GM12878 (cell line): ENCODE measurements at regions not wholly inside any gene's neighbourhood (a gene's known extent, or its start where the extent isn't known, plus 50 kb on each side); places are given as distances from the start of the nearest gene placed in this dataset.

Source experiments
- BCL11A ChIP-seq: IDR thresholded peaks from 2 replicates; pipeline ENCODE4 v1.6.1; 2011; ENCODE audit warnings: low read depth, low read length
- BRCA1 ChIP-seq: IDR thresholded peaks from 2 replicates; pipeline ENCODE4 v1.6.1; 2011; ENCODE audit warnings: low read depth, low read length, improper control_type of control experiment
- CREB1 ChIP-seq: IDR thresholded peaks from 2 replicates; pipeline ENCODE4 v1.6.1; 2012; ENCODE audit warnings: low read depth, mild to moderate bottlenecking, inconsistent platforms
- EED ChIP-seq: sonication (generic); IDR thresholded peaks from 2 replicates; pipeline ENCODE4 v1.6.1; 2016; ENCODE audit warnings: antibody characterized with exemption, low read depth
- ETV6 ChIP-seq, 2 experiments: fragments of 450-650 bp in 1 of 2; IDR thresholded peaks in 1 of 2; conservative IDR thresholded peaks in 1 of 2; 2 replicates each; pipeline ENCODE4 v1.6.1; 2014; ENCODE audit warnings: antibody characterized with exemption in 1 of 2, borderline replicate concordance in 1 of 2, low read depth in 1 of 2, mild to moderate bottlenecking in 1 of 2, moderate library complexity in 1 of 2
- IKZF2 ChIP-seq, 2 experiments: fragments of 450-650 bp; IDR thresholded peaks; 2 replicates each; pipeline ENCODE4 v1.6.1; 2017; ENCODE audit warnings: mild to moderate bottlenecking in 2 of 2, moderate library complexity in 2 of 2
- JUNB ChIP-seq: IDR thresholded peaks from 2 replicates; pipeline ENCODE4 v1.6.1; 2016; ENCODE audit warnings: antibody characterized with exemption, mild to moderate bottlenecking
- NR2C2 ChIP-seq: IDR thresholded peaks from 2 replicates; pipeline ENCODE4 v1.6.1; 2011; ENCODE audit warnings: borderline replicate concordance, low read depth; ENCODE audit not compliant: control insufficient read depth, insufficient read length
- NR2F1 ChIP-seq: fragments of 450-650 bp; conservative IDR thresholded peaks from 2 replicates; pipeline ENCODE4 v1.6.1; 2017; ENCODE audit warnings: mild to moderate bottlenecking
- RAD21 ChIP-seq: IDR thresholded peaks from 2 replicates; pipeline ENCODE4 v1.6.1; 2011; ENCODE audit warnings: mild to moderate bottlenecking, low read depth, low read length, moderate library complexity; ENCODE audit not compliant: insufficient read depth
- RB1 ChIP-seq: fragments of 450-650 bp; formaldehyde crosslinking; IDR thresholded peaks from 2 replicates; pipeline ENCODE4 v1.6.1; 2017; ENCODE audit warnings: mild to moderate bottlenecking, borderline replicate concordance
- RUNX3 ChIP-seq: IDR thresholded peaks from 2 replicates; pipeline ENCODE4 v1.6.1; 2012; ENCODE audit warnings: low read length, inconsistent platforms
- SMAD1 ChIP-seq: fragments of 450-650 bp; IDR thresholded peaks from 2 replicates; pipeline ENCODE4 v1.6.1; 2018; ENCODE audit warnings: mild to moderate bottlenecking, low read depth; ENCODE audit not compliant: partially characterized antibody
- TCF12 ChIP-seq: IDR thresholded peaks from 2 replicates; pipeline ENCODE4 v1.6.1; 2011; ENCODE audit warnings: low read depth, mild to moderate bottlenecking, low read length
- YBX1 ChIP-seq: fragments of 450-650 bp; IDR thresholded peaks from 2 replicates; pipeline ENCODE4 v1.6.1; 2016; ENCODE audit warnings: antibody characterized with exemption
- YY1 ChIP-seq: IDR thresholded peaks from 2 replicates; pipeline ENCODE4 v1.6.1; 2011; ENCODE audit warnings: low read depth, mild to moderate bottlenecking, low read length
- ZNF217 ChIP-seq: fragments of 450-650 bp; IDR thresholded peaks from 2 replicates; pipeline ENCODE4 v1.6.1; 2017; ENCODE audit warnings: antibody characterized with exemption, mild to moderate bottlenecking
- ZNF24 ChIP-seq: fragments of 450-650 bp; IDR thresholded peaks from 2 replicates; pipeline ENCODE4 v1.6.1; 2017; ENCODE audit warnings: antibody characterized with exemption, mild to moderate bottlenecking
- TF ChIP-seq, protein P1 (sequence below): IDR thresholded peaks from 2 replicates; pipeline ENCODE4 v1.6.1; 2011; ENCODE audit warnings: borderline replicate concordance, low read depth, mild to moderate bottlenecking, moderate library complexity, low read length; ENCODE audit not compliant: insufficient read depth, poor library complexity, severe bottlenecking
- TF ChIP-seq, protein P2 (sequence below): IDR thresholded peaks from 2 replicates; pipeline ENCODE4 v1.6.1; 2011; ENCODE audit warnings: low read depth, mild to moderate bottlenecking, low read length, moderate library complexity, borderline replicate concordance; ENCODE audit errors: extremely low read depth
- TF ChIP-seq, protein P3 (sequence below): fragments of 450-650 bp; IDR thresholded peaks from 2 replicates; pipeline ENCODE4 v1.6.1; 2016; ENCODE audit warnings: mild to moderate bottlenecking
- TF ChIP-seq, protein P4 (sequence below): fragments of 450-650 bp; IDR thresholded peaks from 2 replicates; pipeline ENCODE4 v1.6.1; 2018; ENCODE audit warnings: borderline replicate concordance, mild to moderate bottlenecking; ENCODE audit not compliant: partially characterized antibody
- TF ChIP-seq, protein P5 (sequence below): IDR thresholded peaks from 2 replicates; pipeline ENCODE4 v1.6.1; 2012; ENCODE audit warnings: low read length, inconsistent platforms

DNA sequence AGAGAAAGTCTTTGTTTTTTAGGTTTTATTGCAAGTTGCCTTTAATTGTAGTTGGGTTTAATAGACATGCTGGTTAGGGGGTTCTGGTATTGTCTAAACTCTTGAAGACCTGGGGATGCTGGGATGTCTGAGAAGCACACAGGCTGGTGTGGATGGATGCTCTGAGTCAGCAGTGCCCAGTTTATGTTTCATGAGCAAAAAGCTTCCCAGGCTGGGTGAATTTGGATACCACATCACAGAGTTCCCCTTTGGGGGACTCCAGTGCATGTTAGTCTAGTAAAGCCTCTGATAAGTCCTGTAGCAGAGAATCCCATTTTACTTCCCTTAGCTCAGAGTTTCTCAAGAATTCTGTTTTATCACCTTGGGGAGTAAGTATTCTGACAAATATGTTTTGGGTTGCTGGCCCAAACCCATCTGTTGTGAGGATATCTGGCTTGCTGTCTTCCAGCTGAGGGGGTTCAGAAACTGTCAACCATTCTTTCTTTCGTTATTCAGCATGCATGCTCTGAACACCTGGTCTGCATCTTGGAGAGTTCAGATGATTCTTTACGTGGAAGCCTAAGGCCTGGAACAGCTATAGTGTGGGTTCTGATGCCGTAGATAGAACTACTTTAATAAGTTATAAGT, 509.1 kb downstream of the VRK1 start (continued):
- TF ChIP-seq, protein P1, sequence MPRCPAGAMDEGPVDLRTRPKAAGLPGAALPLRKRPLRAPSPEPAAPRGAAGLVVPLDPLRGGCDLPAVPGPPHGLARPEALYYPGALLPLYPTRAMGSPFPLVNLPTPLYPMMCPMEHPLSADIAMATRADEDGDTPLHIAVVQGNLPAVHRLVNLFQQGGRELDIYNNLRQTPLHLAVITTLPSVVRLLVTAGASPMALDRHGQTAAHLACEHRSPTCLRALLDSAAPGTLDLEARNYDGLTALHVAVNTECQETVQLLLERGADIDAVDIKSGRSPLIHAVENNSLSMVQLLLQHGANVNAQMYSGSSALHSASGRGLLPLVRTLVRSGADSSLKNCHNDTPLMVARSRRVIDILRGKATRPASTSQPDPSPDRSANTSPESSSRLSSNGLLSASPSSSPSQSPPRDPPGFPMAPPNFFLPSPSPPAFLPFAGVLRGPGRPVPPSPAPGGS, result peak; percentile 72
- TF ChIP-seq RUNX3, result peak; percentile 55
- TF ChIP-seq BRCA1, result no peak
- no peak for TF ChIP-seq CREB1
- no peak for TF ChIP-seq ZNF24
- no peak for TF ChIP-seq SMAD1
- no peak for TF ChIP-seq YBX1
- TF ChIP-seq BCL11A, result no peak
- TF ChIP-seq IKZF2 (IDR thresholded peaks at IDR 0.05), result peak in 1 of 2 experiments; percentile 7; a peak in 2 of 4 replicates
- TF ChIP-seq JUNB, result 0 out of 2 replicates have a peak, but pooled peaks have one; percentile 25
- TF ChIP-seq, protein P2, sequence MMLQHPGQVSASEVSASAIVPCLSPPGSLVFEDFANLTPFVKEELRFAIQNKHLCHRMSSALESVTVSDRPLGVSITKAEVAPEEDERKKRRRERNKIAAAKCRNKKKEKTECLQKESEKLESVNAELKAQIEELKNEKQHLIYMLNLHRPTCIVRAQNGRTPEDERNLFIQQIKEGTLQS, result no peak
- TF ChIP-seq, protein P3, sequence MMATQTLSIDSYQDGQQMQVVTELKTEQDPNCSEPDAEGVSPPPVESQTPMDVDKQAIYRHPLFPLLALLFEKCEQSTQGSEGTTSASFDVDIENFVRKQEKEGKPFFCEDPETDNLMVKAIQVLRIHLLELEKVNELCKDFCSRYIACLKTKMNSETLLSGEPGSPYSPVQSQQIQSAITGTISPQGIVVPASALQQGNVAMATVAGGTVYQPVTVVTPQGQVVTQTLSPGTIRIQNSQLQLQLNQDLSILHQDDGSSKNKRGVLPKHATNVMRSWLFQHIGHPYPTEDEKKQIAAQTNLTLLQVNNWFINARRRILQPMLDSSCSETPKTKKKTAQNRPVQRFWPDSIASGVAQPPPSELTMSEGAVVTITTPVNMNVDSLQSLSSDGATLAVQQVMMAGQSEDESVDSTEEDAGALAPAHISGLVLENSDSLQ, result no peak
- no peak for TF ChIP-seq NR2C2
- TF ChIP-seq RB1, result no peak
- TF ChIP-seq YY1, result no peak
- TF ChIP-seq NR2F1, result no peak
- no peak for TF ChIP-seq RAD21
- TF ChIP-seq, protein P4, sequence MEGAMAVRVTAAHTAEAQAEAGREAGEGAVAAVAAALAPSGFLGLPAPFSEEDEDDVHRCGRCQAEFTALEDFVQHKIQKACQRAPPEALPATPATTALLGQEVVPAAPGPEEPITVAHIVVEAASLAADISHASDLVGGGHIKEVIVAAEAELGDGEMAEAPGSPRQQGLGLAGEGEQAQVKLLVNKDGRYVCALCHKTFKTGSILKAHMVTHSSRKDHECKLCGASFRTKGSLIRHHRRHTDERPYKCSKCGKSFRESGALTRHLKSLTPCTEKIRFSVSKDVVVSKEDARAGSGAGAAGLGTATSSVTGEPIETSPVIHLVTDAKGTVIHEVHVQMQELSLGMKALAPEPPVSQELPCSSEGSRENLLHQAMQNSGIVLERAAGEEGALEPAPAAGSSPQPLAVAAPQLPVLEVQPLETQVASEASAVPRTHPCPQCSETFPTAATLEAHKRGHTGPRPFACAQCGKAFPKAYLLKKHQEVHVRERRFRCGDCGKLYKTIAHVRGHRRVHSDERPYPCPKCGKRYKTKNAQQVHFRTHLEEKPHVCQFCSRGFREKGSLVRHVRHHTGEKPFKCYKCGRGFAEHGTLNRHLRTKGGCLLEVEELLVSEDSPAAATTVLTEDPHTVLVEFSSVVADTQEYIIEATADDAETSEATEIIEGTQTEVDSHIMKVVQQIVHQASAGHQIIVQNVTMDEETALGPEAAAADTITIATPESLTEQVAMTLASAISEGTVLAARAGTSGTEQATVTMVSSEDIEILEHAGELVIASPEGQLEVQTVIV, result no peak
- peak; percentile 89 for TF ChIP-seq TCF12
- peak; percentile 65 for TF ChIP-seq EED
- peak in 1 of 2 experiments; percentile 42; a peak in 1 of 4 replicates for TF ChIP-seq ETV6 (conservative IDR thresholded peaks at IDR 0.05 in 1 of 2, IDR thresholded peaks at IDR 0.05 in 1 of 2; ENCODE audit: borderline replicate concordance in 1 of 2, low read depth in 1 of 2)
- no peak for TF ChIP-seq ZNF217
- TF ChIP-seq, protein P5, sequence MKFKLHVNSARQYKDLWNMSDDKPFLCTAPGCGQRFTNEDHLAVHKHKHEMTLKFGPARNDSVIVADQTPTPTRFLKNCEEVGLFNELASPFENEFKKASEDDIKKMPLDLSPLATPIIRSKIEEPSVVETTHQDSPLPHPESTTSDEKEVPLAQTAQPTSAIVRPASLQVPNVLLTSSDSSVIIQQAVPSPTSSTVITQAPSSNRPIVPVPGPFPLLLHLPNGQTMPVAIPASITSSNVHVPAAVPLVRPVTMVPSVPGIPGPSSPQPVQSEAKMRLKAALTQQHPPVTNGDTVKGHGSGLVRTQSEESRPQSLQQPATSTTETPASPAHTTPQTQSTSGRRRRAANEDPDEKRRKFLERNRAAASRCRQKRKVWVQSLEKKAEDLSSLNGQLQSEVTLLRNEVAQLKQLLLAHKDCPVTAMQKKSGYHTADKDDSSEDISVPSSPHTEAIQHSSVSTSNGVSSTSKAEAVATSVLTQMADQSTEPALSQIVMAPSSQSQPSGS, result no peak
